ENCODE measurements at regions not wholly inside any gene's neighbourhood (a gene's known extent, or its start where the extent isn't known, plus 50 kb on each side); places are given as distances from the start of the nearest gene placed in this dataset.

- no peak for TF ChIP-seq CTCF (IDR thresholded peaks at IDR 0.05)
- no peak for TF ChIP-seq EP300 (IDR thresholded peaks at IDR 0.05)
- TF ChIP-seq POLR2A (IDR thresholded peaks at IDR 0.05) = no peak
Observed at GRCh38 chr2:126510356-126510755, 145.6 kb upstream of the GYPC start.
